GM12864 (cell line): ENCODE measurements at regions not wholly inside any gene's neighbourhood (a gene's known extent, or its start where the extent isn't known, plus 50 kb on each side); places are given as distances from the start of the nearest gene placed in this dataset.

Experiments
- DNase-seq: peaks from one replicate; pipeline ENCODE4 v3.0.0-alpha.2; 2011; ENCODE audit warnings: low read depth
- H3K4me3 ChIP-seq: 2 replicates; pipeline ENCODE4 v1.5.1; 2011; ENCODE audit warnings: mild to moderate bottlenecking, low read depth, low read length, control low read depth
- CTCF ChIP-seq: IDR thresholded peaks from 2 replicates; pipeline ENCODE4 v1.5.1; 2011; ENCODE audit warnings: low read depth, mild to moderate bottlenecking, moderate library complexity, low read length, control low read depth, inconsistent platforms; ENCODE audit errors: missing control alignments

GRCh38 chr5:30968971-30969370 is 224.5 kb upstream of the CDH6 start:
- no peak overlapping the region for H3K4me3 ChIP-seq
- DNase-seq, result no peak
- no peak for TF ChIP-seq CTCF

GRCh38 chr5:30960036-30960435 is 233.4 kb upstream of the CDH6 start:
- H3K4me3 ChIP-seq, result no peak overlapping the region
- TF ChIP-seq CTCF, result no peak
- DNase-seq, result no peak

GRCh38 chr5:30959238-30959637 is 234.2 kb upstream of the CDH6 start:
- H3K4me3 ChIP-seq, result no peak overlapping the region
- TF ChIP-seq CTCF, result no peak
- DNase-seq, result no peak

GRCh38 chr5:30957591-30957990 is 235.9 kb upstream of the CDH6 start:
- no peak overlapping the region for H3K4me3 ChIP-seq
- no peak for TF ChIP-seq CTCF
- no peak for DNase-seq

- TF ChIP-seq CTCF, result no peak
- DNase-seq, result no peak
- H3K4me3 ChIP-seq, result no peak overlapping the region
Measured at GRCh38 chr5:30956251-30956650, 237.2 kb upstream of the CDH6 start.

- DNase-seq, result no peak
- no peak for TF ChIP-seq CTCF
- H3K4me3 ChIP-seq, result no peak overlapping the region
Measured at GRCh38 chr5:30937070-30937469, 256.4 kb upstream of the CDH6 start.

GRCh38 chr5:30933599-30933998 is 259.9 kb upstream of the CDH6 start:
- no peak overlapping the region for H3K4me3 ChIP-seq
- DNase-seq, result no peak
- no peak for TF ChIP-seq CTCF
